Neural progenitor cell (in vitro differentiated cells): ENCODE measurements at regions not wholly inside any gene's neighbourhood (a gene's known extent, or its start where the extent isn't known, plus 50 kb on each side); places are given as distances from the start of the nearest gene placed in this dataset.

Experiments
- DNase-seq: peaks from one replicate; pipeline ENCODE4 v3.0.0-alpha.2; 2016; ENCODE audit warnings: low spot score
- H2AFZ ChIP-seq: fragments of 200-600 bp; sonication (generic); replicated peaks from 2 replicates; pipeline ENCODE4 v1.6.1; 2016; ENCODE audit warnings: antibody characterized with exemption
- H3F3A ChIP-seq: fragments of 200-600 bp; sonication (generic); 2 replicates; pipeline ENCODE4 v1.6.1; 2016; ENCODE audit warnings: antibody characterized with exemption, low read depth
- H3K27ac ChIP-seq: fragments of 200-600 bp; sonication (generic); 2 replicates; pipeline ENCODE4 v1.5.1; 2016; ENCODE audit warnings: mild to moderate bottlenecking
- H3K27me3 ChIP-seq: fragments of 200-600 bp; sonication (generic); 2 replicates; pipeline ENCODE4 v1.6.1; 2016; ENCODE audit warnings: mild to moderate bottlenecking, moderate library complexity
- H3K36me3 ChIP-seq: fragments of 200-600 bp; sonication (generic); 2 replicates; pipeline ENCODE4 v1.5.1; 2016
- H3K4me1 ChIP-seq: fragments of 200-600 bp; sonication (generic); 2 replicates; pipeline ENCODE4 v1.6.1; 2016; ENCODE audit warnings: mixed run types
- H3K4me2 ChIP-seq: fragments of 200-600 bp; sonication (generic); 2 replicates; pipeline ENCODE4 v1.6.1; 2016
- H3K4me3 ChIP-seq: fragments of 200-600 bp; sonication (generic); 2 replicates; pipeline ENCODE4 v1.5.1; 2016
- H3K79me2 ChIP-seq: fragments of 200-600 bp; sonication (generic); 2 replicates; pipeline ENCODE4 v1.6.1; 2016; ENCODE audit warnings: low read depth
- H3K9ac ChIP-seq: fragments of 200-600 bp; sonication (generic); 2 replicates; pipeline ENCODE4 v1.6.1; 2016
- H3K9me3 ChIP-seq: fragments of 200-600 bp; sonication (generic); 2 replicates; pipeline ENCODE4 v1.5.1; 2016; ENCODE audit warnings: low read depth
- H4K20me1 ChIP-seq: fragments of 200-600 bp; sonication (generic); 2 replicates; pipeline ENCODE4 v1.6.1; 2016; ENCODE audit warnings: low read depth
- H3K27ac Mint-ChIP-seq: 3 replicates; pipeline ENCODE4 v1.8.0; 2021; ENCODE audit warnings: mixed read lengths
- H3K27me3 Mint-ChIP-seq: 2 replicates; pipeline ENCODE4 v1.8.0; 2022; ENCODE audit warnings: low read depth, mild to moderate bottlenecking, inconsistent platforms, moderate library complexity, mixed read lengths; ENCODE audit not compliant: insufficient read depth
- H3K36me3 Mint-ChIP-seq: 3 replicates; pipeline ENCODE4 v1.8.0; 2021; ENCODE audit warnings: mixed read lengths
- H3K4me1 Mint-ChIP-seq: 3 replicates; pipeline ENCODE4 v1.8.0; 2021; ENCODE audit warnings: mixed read lengths
- H3K4me3 Mint-ChIP-seq: 3 replicates; pipeline ENCODE4 v1.8.0; 2021; ENCODE audit warnings: mild to moderate bottlenecking, moderate library complexity, mixed read lengths
- H3K9me3 Mint-ChIP-seq: 3 replicates; pipeline ENCODE4 v1.8.0; 2020; ENCODE audit warnings: mixed read lengths
- CTCF ChIP-seq: fragments of 200-600 bp; sonication (generic); IDR thresholded peaks from 2 replicates; pipeline ENCODE4 v1.5.1; 2017; ENCODE audit warnings: antibody characterized with exemption, mild to moderate bottlenecking
- EZH2 ChIP-seq: fragments of 200-600 bp; sonication (generic); IDR thresholded peaks from 2 replicates; pipeline ENCODE4 v1.6.1; 2017; ENCODE audit warnings: antibody characterized with exemption, mild to moderate bottlenecking, moderate library complexity
- EZH2phosphoT487 ChIP-seq: fragments of 200-600 bp; sonication (generic); IDR thresholded peaks from 2 replicates; pipeline ENCODE4 v1.6.1; 2017; ENCODE audit warnings: antibody characterized with exemption

GRCh38 chr4:52292245-52292644 is 241.1 kb downstream of the SPATA18 start:
- Histone ChIP-seq H3K79me2 (no peaks in the 10 kb centered on the region), H3K4me1 (no peaks in the 10 kb centered on the region), H3K27ac (no peak overlapping the region), H3K4me3 (no peak overlapping the region), H3K27me3 (no peaks in the 10 kb centered on the region), H4K20me1 (no peaks in the 10 kb centered on the region), H2AFZ (no peak overlapping the region), H3K4me2 (no peak overlapping the region), H3K9ac (no peak overlapping the region), H3K36me3 (no peaks in the 10 kb centered on the region), H3K9me3 (no peaks in the 10 kb centered on the region), H3F3A (no peaks in the 10 kb centered on the region)
- no peaks in the 10 kb centered on the region for H3K36me3 Mint-ChIP-seq
- H3K27ac Mint-ChIP-seq, result no peak overlapping the region
- H3K4me3 Mint-ChIP-seq, result no peak overlapping the region
- H3K9me3 Mint-ChIP-seq, result no peaks in the 10 kb centered on the region
- no peaks in the 10 kb centered on the region for H3K27me3 Mint-ChIP-seq
- peaks cover 19% of the 10 kb centered on the region for H3K4me1 Mint-ChIP-seq
- TF ChIP-seq EZH2phosphoT487, result no peak
- no peak for TF ChIP-seq EZH2
- no peak for TF ChIP-seq CTCF
- no peak for DNase-seq

GRCh38 chr4:52296341-52296740 is 245.2 kb downstream of the SPATA18 start:
- H2AFZ ChIP-seq, result no peak overlapping the region
- Mint-ChIP-seq H3K27me3 (no peaks in the 10 kb centered on the region), H3K4me3 (no peak overlapping the region), H3K4me1 (peaks cover 4% of the 10 kb centered on the region), H3K27ac (no peak overlapping the region), H3K36me3 (no peaks in the 10 kb centered on the region), H3K9me3 (no peaks in the 10 kb centered on the region)
- DNase-seq, result no peak
- H3K9me3 ChIP-seq, result no peaks in the 10 kb centered on the region
- no peak overlapping the region for H3K4me2 ChIP-seq
- no peaks in the 10 kb centered on the region for H3F3A ChIP-seq
- TF ChIP-seq CTCF (no peak), EZH2phosphoT487 (no peak), EZH2 (no peak)
- H3K4me1 ChIP-seq, result no peaks in the 10 kb centered on the region
- no peak overlapping the region for H3K27ac ChIP-seq
- H3K27me3 ChIP-seq, result no peaks in the 10 kb centered on the region
- no peaks in the 10 kb centered on the region for H3K36me3 ChIP-seq
- H3K79me2 ChIP-seq, result no peaks in the 10 kb centered on the region
- no peaks in the 10 kb centered on the region for H4K20me1 ChIP-seq
- no peak overlapping the region for H3K4me3 ChIP-seq
- no peak overlapping the region for H3K9ac ChIP-seq

GRCh38 chr4:52298444-52298843 is 247.3 kb downstream of the SPATA18 start:
- Histone ChIP-seq H3K4me2 (no peak overlapping the region), H4K20me1 (no peaks in the 10 kb centered on the region), H3K9ac (no peak overlapping the region), H3K27ac (no peak overlapping the region), H3K4me3 (no peak overlapping the region), H3K79me2 (no peaks in the 10 kb centered on the region), H3K27me3 (no peaks in the 10 kb centered on the region), H2AFZ (no peak overlapping the region), H3F3A (no peaks in the 10 kb centered on the region), H3K9me3 (no peaks in the 10 kb centered on the region), H3K36me3 (no peaks in the 10 kb centered on the region), H3K4me1 (no peaks in the 10 kb centered on the region)
- Mint-ChIP-seq H3K27me3 (no peaks in the 10 kb centered on the region), H3K27ac (no peak overlapping the region), H3K36me3 (no peaks in the 10 kb centered on the region), H3K4me1 (no peaks in the 10 kb centered on the region), H3K9me3 (no peaks in the 10 kb centered on the region), H3K4me3 (no peak overlapping the region)
- DNase-seq, result no peak
- no peak for TF ChIP-seq EZH2
- no peak for TF ChIP-seq EZH2phosphoT487
- no peak for TF ChIP-seq CTCF

GRCh38 chr4:52299120-52299519 is 248.0 kb downstream of the SPATA18 start:
- Histone ChIP-seq H3K27ac (no peak overlapping the region), H3F3A (no peaks in the 10 kb centered on the region), H3K79me2 (no peaks in the 10 kb centered on the region), H3K4me1 (no peaks in the 10 kb centered on the region), H3K9me3 (no peaks in the 10 kb centered on the region), H3K36me3 (no peaks in the 10 kb centered on the region), H2AFZ (no peak overlapping the region), H3K9ac (no peak overlapping the region), H3K4me3 (no peak overlapping the region), H4K20me1 (no peaks in the 10 kb centered on the region), H3K4me2 (no peak overlapping the region), H3K27me3 (no peaks in the 10 kb centered on the region)
- Mint-ChIP-seq H3K4me1 (no peaks in the 10 kb centered on the region), H3K36me3 (no peaks in the 10 kb centered on the region), H3K4me3 (no peak overlapping the region), H3K9me3 (no peaks in the 10 kb centered on the region), H3K27me3 (no peaks in the 10 kb centered on the region), H3K27ac (no peak overlapping the region)
- TF ChIP-seq CTCF (no peak), EZH2 (no peak), EZH2phosphoT487 (no peak)
- DNase-seq, result no peak
